Endometrium (tissue), 2 donors: ENCODE measurements at regions not wholly inside any gene's neighbourhood (a gene's known extent, or its start where the extent isn't known, plus 50 kb on each side); places are given as distances from the start of the nearest gene placed in this dataset.
"Not testable (repeated sequence)": the region's sequence is repeated elsewhere in the genome, so short reads cannot be mapped to it uniquely, and the experiment has no call there.

Source experiments
- FAIRE-seq: peaks from 2 replicates; lab custom pipeline; 2012; peaks lifted over from hg19 to GRCh38; lab: Jason Lieb, UNC
- donor health status: control.
- donor health status: control.

DNA sequence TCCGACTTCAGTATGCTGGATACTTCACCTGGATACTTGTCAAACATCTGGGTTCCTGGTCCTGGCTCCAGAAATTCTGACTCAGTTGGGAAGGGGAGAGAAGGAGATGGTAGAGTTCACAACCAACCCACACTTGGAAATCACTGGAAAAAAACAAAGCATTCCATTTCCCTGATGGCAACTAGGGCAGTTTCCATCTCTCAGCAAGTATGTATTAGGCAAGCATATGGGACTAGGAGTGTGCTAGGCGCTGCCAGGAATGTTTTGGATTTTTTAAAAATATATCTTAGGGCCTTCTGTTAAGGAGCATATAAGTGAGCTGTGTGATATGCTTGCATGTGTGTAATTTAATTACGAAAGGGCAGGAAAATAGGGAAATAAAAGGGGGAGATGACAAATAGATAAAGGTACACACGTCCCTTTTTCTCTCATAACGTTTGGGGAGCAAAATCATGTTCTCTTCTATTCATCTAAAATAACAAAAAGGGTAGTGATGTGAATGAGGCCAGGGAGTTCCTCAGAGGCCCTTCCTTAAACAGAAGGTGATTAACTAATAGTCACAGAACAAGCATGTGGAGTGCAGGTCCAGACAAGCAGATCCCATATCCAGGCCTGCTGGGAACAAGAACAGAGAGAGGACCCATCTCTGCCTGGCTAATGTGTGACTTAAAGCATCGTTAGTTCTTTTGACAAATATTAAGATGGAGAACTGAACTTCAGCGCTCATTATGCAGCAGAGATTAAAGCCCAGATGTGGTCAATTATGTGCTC lies 64.5 kb upstream of the NFE2L3 start:
- FAIRE-seq = no peak

DNA sequence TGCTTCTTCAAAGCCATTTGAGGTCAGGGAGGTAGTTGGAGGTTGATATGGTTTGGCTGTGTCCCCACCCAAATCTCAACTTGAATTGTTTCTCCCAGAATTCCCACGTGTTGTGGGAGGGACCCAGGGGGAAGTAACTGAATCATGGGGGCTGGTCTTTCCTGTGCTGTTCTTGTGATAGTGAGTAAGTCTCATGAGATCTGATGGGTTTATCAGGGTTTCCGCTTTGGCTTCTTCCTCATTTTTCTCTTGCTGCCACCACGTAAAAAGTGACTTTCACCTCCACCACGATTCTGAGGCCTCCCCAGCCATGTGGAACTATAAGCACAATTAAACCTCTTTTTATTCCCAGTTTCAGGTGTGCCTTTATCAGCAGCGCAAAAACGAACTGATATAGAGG lies 62.5 kb upstream of the NFE2L3 start:
- not testable (repeated sequence) for FAIRE-seq

DNA sequence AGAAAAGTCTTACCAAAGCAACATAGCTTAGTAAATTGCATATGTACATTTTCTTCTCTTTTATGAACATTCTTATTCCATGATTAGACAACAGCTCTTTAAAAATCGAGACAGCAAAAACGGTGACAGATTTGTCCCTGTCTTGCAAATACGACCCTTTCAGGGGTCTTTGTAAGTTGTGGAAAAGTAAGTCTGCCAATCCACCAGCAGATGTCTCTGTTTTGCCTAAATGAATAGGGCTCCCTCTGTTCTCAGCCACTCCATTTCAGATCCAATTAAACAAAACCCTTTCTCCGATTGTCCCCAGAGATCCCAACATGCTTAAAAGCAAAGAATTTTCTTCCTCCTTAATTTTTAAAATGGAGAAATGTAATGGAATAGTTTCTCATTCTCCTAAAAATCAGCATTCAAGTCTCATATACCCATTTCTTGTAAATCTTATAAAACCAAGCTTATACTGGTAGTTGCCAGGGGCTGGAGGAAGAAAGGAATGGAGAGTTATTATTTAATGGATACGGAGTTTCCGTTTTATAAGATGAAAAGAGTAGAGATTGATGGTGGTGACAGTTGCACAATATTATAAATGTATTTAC lies 61.0 kb upstream of the NFE2L3 start:
- FAIRE-seq = peak; percentile 71

- FAIRE-seq = no peak
These were observed 60.1 kb upstream of the NFE2L3 start for GRCh38 chr7:26091933-26092332.

GRCh38 chr7:26093023-26093422 lies 59.0 kb upstream of the NFE2L3 start:
- FAIRE-seq = no peak

GRCh38 chr7:26096136-26096535 lies 55.9 kb upstream of the NFE2L3 start:
- FAIRE-seq = no peak

DNA sequence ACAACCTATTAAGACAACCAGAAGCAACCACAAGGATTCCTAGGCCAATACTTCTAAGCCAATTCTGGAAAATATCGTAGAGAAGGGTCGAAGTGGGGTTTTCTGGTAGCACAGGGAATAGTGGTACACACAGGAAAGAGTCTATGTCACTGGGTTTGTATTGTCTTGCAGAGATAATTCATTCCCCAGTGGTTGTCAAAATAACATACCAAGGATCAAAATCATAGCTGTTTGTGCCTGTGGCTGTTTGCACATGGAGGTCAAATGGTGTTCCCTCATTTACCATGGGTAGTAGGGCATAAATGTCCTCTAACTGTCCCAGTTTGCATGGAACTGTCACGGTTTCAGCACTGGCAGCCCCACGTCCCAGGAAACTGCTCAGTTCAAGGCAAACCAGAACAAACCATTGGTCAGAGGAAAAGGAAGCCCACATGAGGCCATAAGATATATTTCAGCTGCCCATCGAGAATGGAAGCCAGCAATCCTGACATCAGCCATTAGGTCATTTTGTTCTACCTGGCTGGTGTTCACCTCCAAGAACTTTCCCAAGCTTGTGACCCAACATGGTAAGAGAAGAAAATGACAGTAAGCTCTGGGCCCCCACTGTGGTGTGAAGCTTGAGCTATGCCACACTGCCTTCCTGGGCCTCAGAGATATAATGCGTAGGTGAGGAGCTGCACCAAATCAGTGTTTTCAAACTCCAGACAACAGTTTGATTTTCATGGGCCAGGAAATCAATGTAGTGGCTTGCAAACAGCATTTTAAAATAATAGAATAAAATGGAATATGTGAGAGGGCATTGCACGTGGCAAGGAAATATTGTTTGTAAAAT lies 53.9 kb upstream of the NFE2L3 start:
- no peak for FAIRE-seq

DNA sequence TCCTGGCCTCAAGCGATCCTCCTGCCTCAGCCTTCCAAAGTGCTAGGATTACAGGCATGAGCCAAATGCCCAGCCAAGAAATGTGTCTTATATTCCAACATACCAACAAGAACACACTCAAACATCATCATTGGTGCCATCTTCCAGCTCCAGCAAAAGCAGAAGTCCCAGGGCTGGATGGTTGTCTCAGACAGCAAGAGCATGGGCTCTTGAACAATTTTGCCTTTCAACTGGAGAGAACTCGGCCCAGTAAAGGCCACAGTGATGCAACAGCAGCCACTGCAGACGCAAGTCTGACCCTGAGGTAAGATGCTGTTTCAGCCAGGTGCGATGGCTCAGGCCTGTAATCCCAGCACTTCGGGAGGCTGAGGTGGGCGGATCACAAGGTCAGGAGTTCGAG lies 52.8 kb upstream of the NFE2L3 start:
- no peak for FAIRE-seq

DNA sequence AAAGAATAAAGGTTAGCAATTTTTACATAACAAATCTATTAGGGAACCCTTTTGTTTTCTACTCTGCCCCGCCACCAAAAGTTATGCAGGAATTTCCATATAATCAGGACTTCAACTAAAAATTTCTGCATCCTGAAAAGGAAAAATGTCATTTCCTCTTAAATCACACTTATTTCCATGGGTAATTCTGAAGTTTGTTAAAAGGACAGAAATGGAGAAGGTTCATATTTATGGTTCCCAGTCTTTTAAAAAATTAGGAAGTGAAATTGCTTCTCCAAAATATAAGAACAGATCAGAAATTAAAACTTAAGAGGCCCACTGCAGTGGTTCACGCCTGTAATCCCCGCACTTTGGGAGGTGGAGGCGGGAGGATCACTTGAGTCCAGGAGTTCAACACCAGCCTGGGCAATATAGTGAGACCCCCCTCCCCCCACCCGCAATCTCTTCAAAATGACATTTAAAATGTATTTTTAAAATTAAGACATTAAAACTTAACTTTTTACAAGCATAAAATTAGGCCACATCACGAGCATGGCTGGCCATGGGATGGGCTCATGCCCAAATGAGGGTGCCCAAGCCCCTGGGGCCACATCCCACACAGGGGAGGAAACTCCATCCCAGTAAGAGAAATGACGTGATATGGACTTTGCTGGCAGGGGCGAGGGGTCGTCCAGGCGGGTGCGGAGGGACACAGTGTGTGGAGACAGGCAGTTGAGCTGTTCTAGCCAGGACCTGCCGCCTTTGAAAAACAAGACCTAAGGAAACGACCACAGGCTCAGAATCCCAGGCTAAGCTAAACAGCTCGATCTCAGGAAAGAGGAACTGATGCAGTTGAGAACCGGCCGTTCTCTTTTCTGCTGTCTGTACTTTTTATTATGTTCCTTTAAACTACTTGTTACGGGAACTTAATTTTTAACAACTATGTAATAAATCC lies 51.3 kb upstream of the NFE2L3 start:
- no peak for FAIRE-seq

DNA sequence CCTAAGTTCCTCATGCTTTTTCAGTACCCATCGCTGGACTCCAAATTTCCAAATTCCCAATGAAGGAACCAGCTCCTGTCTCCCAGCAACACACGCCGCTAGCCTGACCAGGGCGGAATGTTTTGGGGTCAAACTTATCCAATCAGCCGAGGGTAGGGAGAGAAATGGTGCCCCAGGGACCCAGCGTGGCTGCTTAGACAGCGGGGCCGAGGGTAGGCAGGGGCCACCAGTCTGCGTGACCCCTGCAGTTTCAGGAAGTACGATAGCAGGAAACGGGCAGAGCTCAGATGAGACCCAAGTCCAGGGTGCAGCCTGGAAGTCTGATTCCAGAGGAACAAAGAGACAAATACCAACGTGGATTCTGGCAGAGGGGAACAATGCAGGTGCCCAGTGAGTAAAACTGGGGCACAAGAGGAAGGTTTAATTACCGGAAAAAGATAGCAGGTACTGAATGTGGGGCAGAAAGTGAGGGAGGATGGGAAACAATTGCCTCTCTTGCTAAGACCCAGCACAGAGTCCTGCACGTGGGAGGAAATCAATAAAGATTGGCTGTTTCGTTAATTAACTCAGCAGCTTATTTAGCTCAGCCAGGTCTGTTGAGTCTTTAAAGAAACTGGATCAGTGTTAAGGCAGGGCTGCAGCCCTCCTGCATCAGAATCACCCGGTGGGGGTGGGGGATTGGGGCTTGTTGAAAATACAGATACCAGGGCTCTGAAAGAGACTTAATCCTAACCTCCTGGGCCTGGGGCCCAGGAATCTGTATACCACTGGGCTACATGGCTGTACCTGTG lies 50.4 kb upstream of the NFE2L3 start:
- no peak for FAIRE-seq

DNA sequence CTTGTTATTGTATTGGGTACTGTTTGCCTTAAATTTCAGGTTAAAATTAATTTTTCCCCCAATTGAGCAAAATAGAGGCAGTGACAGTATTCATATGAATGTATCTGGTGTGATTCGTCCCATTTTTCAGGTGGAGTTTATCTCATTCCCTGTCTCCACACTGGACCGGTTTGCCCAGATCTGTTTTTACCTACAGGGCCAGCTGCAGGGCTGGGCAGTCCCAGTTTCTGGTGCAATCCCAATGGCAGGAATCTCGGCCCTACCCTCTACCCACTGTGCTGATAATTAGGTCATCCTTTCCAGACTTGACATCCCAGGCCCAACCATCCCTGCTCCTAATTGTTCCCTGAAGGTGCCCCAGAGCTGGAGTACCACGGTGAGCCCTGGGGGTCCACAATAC lies 49.8 kb upstream of the NFE2L3 start:
- no peak for FAIRE-seq
